H1 (cell line): ENCODE measurements at regions not wholly inside any gene's neighbourhood (a gene's known extent, or its start where the extent isn't known, plus 50 kb on each side); places are given as distances from the start of the nearest gene placed in this dataset.

Experiments
- CTCF ChIA-PET: fragments of 300-600 bp; sonication (Branson Sonifier 250); formaldehyde crosslinking; loops from one replicate; lab custom pipeline; 2021; ENCODE audit not compliant: partially characterized antibody; lab: Charles Lee
- POLR2A ChIA-PET: fragments of 300-600 bp; sonication (Branson Sonifier 250); formaldehyde crosslinking; loops from one replicate; lab custom pipeline; 2021; ENCODE audit warnings: inconsistent platforms; ENCODE audit not compliant: partially characterized antibody; lab: Charles Lee
- DNase-seq, 2 experiments: peaks; one replicate each; pipeline versions ENCODE4 v3.0.0 to v3.0.0-alpha.2; 2010 to 2022; ENCODE audit warnings: low spot score in 2 of 2, low read depth in 1 of 2, mixed read lengths in 1 of 2
- FAIRE-seq: peaks from 2 replicates; lab custom pipeline; 2011; peaks lifted over from hg19 to GRCh38; lab: Jason Lieb, UNC
- H2AFZ ChIP-seq: 2 replicates; pipeline ENCODE4 v1.8.1; 2012; ENCODE audit warnings: low read length, inconsistent platforms
- H2AK5ac ChIP-seq: 2 replicates; pipeline ENCODE4 v1.6.1; 2013; ENCODE audit warnings: low read depth, low read length
- H2BK120ac ChIP-seq: replicated peaks from 2 replicates; pipeline ENCODE3; 2013; ENCODE audit warnings: low read depth, low read length, inconsistent platforms
- H2BK12ac ChIP-seq: 2 replicates; pipeline ENCODE4 v1.6.1; 2013; ENCODE audit warnings: low read depth, low read length
- H2BK15ac ChIP-seq: 2 replicates; pipeline ENCODE4 v1.6.1; 2013; ENCODE audit warnings: low read length
- H2BK20ac ChIP-seq: 2 replicates; pipeline ENCODE4 v1.6.1; 2013; ENCODE audit warnings: low read length
- H2BK5ac ChIP-seq: 2 replicates; pipeline ENCODE4 v1.6.1; 2013; ENCODE audit warnings: low read depth, low read length
- H3K14ac ChIP-seq: 2 replicates; pipeline ENCODE4 v1.6.1; 2013; ENCODE audit warnings: inconsistent platforms; ENCODE audit not compliant: insufficient read length
- H3K18ac ChIP-seq: 2 replicates; pipeline ENCODE4 v1.6.1; 2013; ENCODE audit warnings: low read length; ENCODE audit errors: extremely low read depth
- H3K23ac ChIP-seq: 2 replicates; pipeline ENCODE4 v1.6.1; 2013; ENCODE audit warnings: inconsistent platforms; ENCODE audit not compliant: insufficient read length
- H3K23me2 ChIP-seq: 2 replicates; pipeline ENCODE4 v1.6.1; 2013; ENCODE audit warnings: low read depth, low read length
- H3K27ac ChIP-seq: 2 replicates; pipeline ENCODE4 v1.6.1; 2011; ENCODE audit warnings: low read depth, low read length, inconsistent platforms
- H3K27me3 ChIP-seq, 4 experiments: replicated peaks in 1 of 4; 1 replicate in 1 of 4; 2 replicates in 3 of 4; pipeline versions ENCODE4 v1.6.1 to v1.8.1; 2011 to 2013; ENCODE audit warnings: low read length in 3 of 4, mild to moderate bottlenecking in 3 of 4, inconsistent platforms in 2 of 4, mixed read lengths in 2 of 4, moderate library complexity in 1 of 4; ENCODE audit not compliant: control insufficient read depth in 3 of 4, insufficient read depth in 3 of 4; ENCODE audit errors: extremely low read depth in 1 of 4
- H3K36me3 ChIP-seq, 4 experiments: 2 replicates each; pipeline versions ENCODE4 v1.6.1 to v1.8.1; 2011 to 2013; ENCODE audit warnings: mild to moderate bottlenecking in 4 of 4, low read length in 3 of 4, moderate library complexity in 2 of 4, control low read depth in 1 of 4, inconsistent platforms in 1 of 4; ENCODE audit not compliant: insufficient read depth in 4 of 4, control insufficient read depth in 2 of 4
- H3K4ac ChIP-seq: replicated peaks from 2 replicates; pipeline ENCODE3; 2013; ENCODE audit warnings: low read length, low read depth, mixed read lengths, inconsistent platforms; ENCODE audit not compliant: insufficient read length
- H3K4me1 ChIP-seq, 4 experiments: replicated peaks in 1 of 4; 1 replicate in 1 of 4; 2 replicates in 3 of 4; pipeline versions ENCODE4 v1.6.1 to v1.8.1; 2011 to 2013; ENCODE audit warnings: low read length in 3 of 4, inconsistent platforms in 2 of 4, mixed read lengths in 1 of 4; ENCODE audit not compliant: insufficient read depth in 4 of 4, control insufficient read depth in 3 of 4
- H3K4me2 ChIP-seq, 2 experiments: 2 replicates each; pipeline versions ENCODE4 v1.6.1 to v1.8.1; 2011 to 2013; ENCODE audit warnings: low read depth in 2 of 2, low read length in 2 of 2, control low read depth in 1 of 2, inconsistent platforms in 1 of 2, mild to moderate bottlenecking in 1 of 2; ENCODE audit not compliant: insufficient read depth in 1 of 2
- H3K4me3 ChIP-seq, 4 experiments: fragments of 200-600, 300-600 bp in 1 of 4; sonication (generic), shearing (Covaris generic), sonication (Bioruptor Twin) in 1 of 4; 2 replicates each; pipeline versions ENCODE4 v1.5.1 to v1.8.1; 2011 to 2016; ENCODE audit warnings: low read length in 4 of 4, low read depth in 3 of 4, control low read depth in 2 of 4, inconsistent platforms in 2 of 4, mild to moderate bottlenecking in 2 of 4, mixed read lengths in 1 of 4, moderate library complexity in 1 of 4; ENCODE audit not compliant: insufficient read depth in 2 of 4; ENCODE audit errors: extremely low read depth in 1 of 4
- H3K56ac ChIP-seq: replicated peaks from 2 replicates; pipeline ENCODE3; 2013; ENCODE audit warnings: low read depth, mild to moderate bottlenecking, mixed read lengths, low read length, inconsistent platforms; ENCODE audit not compliant: insufficient read length
- H3K79me1 ChIP-seq: 2 replicates; pipeline ENCODE4 v1.6.1; 2013; ENCODE audit warnings: low read depth, low read length, control low read depth
- H3K79me2 ChIP-seq, 2 experiments: 2 replicates each; pipeline versions ENCODE4 v1.6.1 to v1.8.1; 2012 to 2013; ENCODE audit warnings: low read length in 2 of 2, mild to moderate bottlenecking in 2 of 2, inconsistent platforms in 1 of 2; ENCODE audit not compliant: insufficient read depth in 2 of 2, control insufficient read depth in 1 of 2
- H3K9ac ChIP-seq, 4 experiments: replicated peaks in 1 of 4; 1 replicate in 1 of 4; 2 replicates in 3 of 4; pipeline versions ENCODE4 v1.6.1 to v1.8.1; 2011 to 2013; ENCODE audit warnings: low read depth in 3 of 4, low read length in 3 of 4, control low read depth in 2 of 4, mild to moderate bottlenecking in 2 of 4, moderate library complexity in 2 of 4, inconsistent platforms in 1 of 4; ENCODE audit errors: extremely low read depth in 1 of 4
- H3K9me3 ChIP-seq, 2 experiments: 2 replicates each; pipeline versions ENCODE4 v1.6.1 to v1.8.1; 2012 to 2013; ENCODE audit warnings: mild to moderate bottlenecking in 2 of 2, moderate library complexity in 2 of 2, control low read depth in 1 of 2, inconsistent platforms in 1 of 2, low read depth in 1 of 2, low read length in 1 of 2, mixed read lengths in 1 of 2; ENCODE audit not compliant: insufficient read depth in 2 of 2
- H4K20me1 ChIP-seq, 2 experiments: replicated peaks in 1 of 2; 2 replicates each; pipeline versions ENCODE3 to v1.8.1; 2011 to 2013; ENCODE audit warnings: inconsistent platforms in 2 of 2, low read length in 2 of 2, mild to moderate bottlenecking in 1 of 2; ENCODE audit not compliant: insufficient read depth in 2 of 2, control insufficient read depth in 1 of 2
- H4K5ac ChIP-seq: 2 replicates; pipeline ENCODE4 v1.6.1; 2013; ENCODE audit warnings: low read length, low read depth, mixed read lengths, inconsistent platforms; ENCODE audit not compliant: insufficient read length
- H4K8ac ChIP-seq: 2 replicates; pipeline ENCODE4 v1.8.0; 2013; ENCODE audit warnings: mild to moderate bottlenecking, moderate library complexity, low read length, inconsistent platforms; ENCODE audit not compliant: insufficient read depth; ENCODE audit errors: extremely low read depth
- H4K91ac ChIP-seq: replicated peaks from 2 replicates; pipeline ENCODE3; 2013; ENCODE audit warnings: low read length, mixed read lengths, inconsistent platforms; ENCODE audit not compliant: insufficient read length
- WGBS, 2 experiments: shearing (Covaris generic) in 1 of 2; methylation state at CpG; one replicate each; pipeline versions ENCODE4 v1.1.6 to v1.1.7; 2013 to 2015; ENCODE audit warnings: low lambda C conversion rate in 2 of 2, mixed read lengths in 2 of 2, inconsistent platforms in 1 of 2, low coverage in 1 of 2, missing lambda C conversion rate in 1 of 2; ENCODE audit not compliant: insufficient replicate concordance in 2 of 2, insufficient coverage in 1 of 2, insufficient read length in 1 of 2; ENCODE audit errors: extremely low coverage in 1 of 2, missing lambda C conversion rate in 1 of 2; 5-methylcytosine and 5-hydroxymethylcytosine counted together

DNA sequence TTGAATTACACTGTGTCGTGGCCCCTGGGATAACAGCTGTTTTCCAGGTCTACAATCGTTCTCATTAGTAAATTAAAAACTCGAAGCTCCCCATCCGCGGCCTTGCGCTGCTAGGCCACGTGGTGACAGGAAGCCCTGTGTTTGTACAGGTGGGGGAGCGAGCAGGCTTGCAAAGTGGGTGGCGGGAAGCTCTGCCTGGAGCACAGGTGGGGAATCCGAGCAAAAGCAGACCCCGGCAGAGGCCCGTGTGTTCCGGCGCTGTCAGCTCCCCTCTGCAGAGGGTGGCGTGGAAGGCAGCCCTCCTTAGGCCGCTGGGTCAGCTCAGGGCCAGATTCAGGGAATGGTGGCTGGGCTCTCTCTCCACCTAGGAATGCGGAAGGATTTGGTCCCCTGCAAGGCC, 59.5 kb upstream of the ERCC6L2 start:
- Histone ChIP-seq H3K4me3 (no peak overlapping the region), H3K23ac (no peak overlapping the region), H3K4ac (no peak overlapping the region), H3K27ac (no peak overlapping the region), H3K56ac (no peak overlapping the region), H2AFZ (peak overlapping the region; percentile 37; the same call in 1 of the 2 replicates), H2BK5ac (peak overlapping the region; percentile 26; the same call in 1 of the 2 replicates), H3K18ac (0 out of 2 replicates have a peak overlapping the region, but pooled peaks have one; percentile 6), H3K9me3 (no peaks in the 10 kb centered on the region), H4K8ac (no peak overlapping the region; the same call in 1 of the 2 replicates), H2BK15ac (no peak overlapping the region), H3K14ac (no peak overlapping the region), H2BK12ac (no peak overlapping the region), H2BK20ac (peak overlapping the region; percentile 57; the same call in 1 of the 2 replicates), H3K79me2 (no peaks in the 10 kb centered on the region), H3K4me1 (peaks cover 0 to 10% (median 2%) of the 10 kb centered on the region in 4 experiments; a peak in 5 of 7 replicates), H3K36me3 (no peaks in the 10 kb centered on the region), H3K79me1 (no peaks in the 10 kb centered on the region), H3K4me2 (no peak overlapping the region), H3K9ac (no peak overlapping the region), H4K91ac (no peak overlapping the region), H2AK5ac (no peak overlapping the region), H4K5ac (no peak overlapping the region), H3K23me2 (no peaks in the 10 kb centered on the region), H4K20me1 (no peaks in the 10 kb centered on the region), H2BK120ac (no peak overlapping the region), H3K27me3 (no peaks in the 10 kb centered on the region; a peak in 1 of 7 replicates)
- CTCF ChIA-PET: interaction anchor here (0.9 to 1.0 kb wide), 2 partner anchors 43 to 80 kb away, joined by 4 read pairs; no protein-coding TSS in a partner anchor
- WGBS, 2 experiments: 82% methylated on average over 13 of the region's 17 CpGs; no CpG with 5 or more reads in 1 of the 2 experiments
- POLR2A ChIA-PET: interaction anchor here (0.9 kb wide), 1 partner anchor 59 kb away, joined by 4 read pairs; the partner anchor contains the start of gene ERCC6L2
- FAIRE-seq (no peak), DNase-seq (no peak)
